ENCODE measurements at regions not wholly inside any gene's neighbourhood (a gene's known extent, or its start where the extent isn't known, plus 50 kb on each side); places are given as distances from the start of the nearest gene placed in this dataset.

- no peak for TF ChIP-seq CTCF (IDR thresholded peaks at IDR 0.05)
- 64 to 66% (median 66%) methylated on average over 4 of the region's 4 CpGs for WGBS, 3 donors
- Histone ChIP-seq H3K4me1 (no peaks in the 10 kb centered on the region), H3K36me3 (ENCODE audit: insufficient read depth in 1 of 2, low read depth in 1 of 2) (no peaks in the 10 kb centered on the region), H3K4me3 (no peak overlapping the region), H3K27me3 (ENCODE audit: insufficient read depth in 3 of 3, low read length in 2 of 3) (no peaks in the 10 kb centered on the region), H3K9me3 (no peaks in the 10 kb centered on the region), H3K27ac (no peak overlapping the region)
- ATAC-seq (no peak), DNase-seq (no peak)
- intact Hi-C loops (cut with DNase I), result no loop called here
Measured at GRCh38 chr13:47100214-47100853, 203.5 kb upstream of the HTR2A start.

GRCh38 chr13:47094734-47095434 is 198.0 kb upstream of the HTR2A start:
- ATAC-seq (no peak), DNase-seq (no peak)
- H3K36me3 ChIP-seq (ENCODE audit: insufficient read depth in 1 of 2, low read depth in 1 of 2), result no peaks in the 10 kb centered on the region
- intact Hi-C loops (cut with DNase I), result no loop called here
- no peaks in the 10 kb centered on the region for H3K4me1 ChIP-seq
- TF ChIP-seq CTCF (IDR thresholded peaks at IDR 0.05), result no peak
- H3K9me3 ChIP-seq, result no peaks in the 10 kb centered on the region
- H3K27ac ChIP-seq, result no peak overlapping the region
- WGBS, 3 donors, result 59 to 75% (median 68%) methylated on average over 3 of the region's 3 CpGs
- peaks cover 0 to 4% (median 0%) of the 10 kb centered on the region in 3 donors for H3K27me3 ChIP-seq (ENCODE audit: insufficient read depth in 3 of 3, low read length in 2 of 3)
- no peak overlapping the region for H3K4me3 ChIP-seq

- DNase-seq, result no peak
- Histone ChIP-seq H3K4me3 (no peak overlapping the region), H3K27ac (no peak overlapping the region), H3K4me1 (no peaks in the 10 kb centered on the region), H3K27me3 (ENCODE audit: insufficient read depth in 3 of 3, low read length in 2 of 3) (peaks cover 0 to 4% (median 0%) of the 10 kb centered on the region in 3 donors), H3K9me3 (no peaks in the 10 kb centered on the region), H3K36me3 (ENCODE audit: insufficient read depth in 1 of 2, low read depth in 1 of 2) (no peaks in the 10 kb centered on the region)
- 66 to 72% (median 68%) methylated on average over 2 of the region's 2 CpGs for WGBS, 3 donors
- TF ChIP-seq CTCF (IDR thresholded peaks at IDR 0.05), result no peak
- no peak for ATAC-seq
- intact Hi-C loops (cut with DNase I), result no loop called here
Measured at GRCh38 chr13:47092202-47092601, 195.3 kb upstream of the HTR2A start.

GRCh38 chr13:47087841-47088240 is 191.0 kb upstream of the HTR2A start:
- peaks cover 0 to under 1% (median 0%) of the 10 kb centered on the region in 3 donors for H3K27me3 ChIP-seq (ENCODE audit: insufficient read depth in 3 of 3, low read length in 2 of 3)
- DNase-seq, result no peak
- H3K27ac ChIP-seq, result no peak overlapping the region
- no peak for ATAC-seq
- no peaks in the 10 kb centered on the region for H3K4me1 ChIP-seq
- no peak overlapping the region for H3K4me3 ChIP-seq
- intact Hi-C loops (cut with DNase I), result no loop called here
- no peaks in the 10 kb centered on the region for H3K36me3 ChIP-seq (ENCODE audit: insufficient read depth in 1 of 2, low read depth in 1 of 2)
- TF ChIP-seq CTCF (IDR thresholded peaks at IDR 0.05), result no peak
- WGBS, 3 donors, result 36 to 52% (median 46%) methylated on average over 1 of the region's 1 CpG
- H3K9me3 ChIP-seq, result no peaks in the 10 kb centered on the region

All from psoas muscle (tissue), 7 donors.